ENCODE measurements at regions not wholly inside any gene's neighbourhood (a gene's known extent, or its start where the extent isn't known, plus 50 kb on each side); places are given as distances from the start of the nearest gene placed in this dataset.

DNA sequence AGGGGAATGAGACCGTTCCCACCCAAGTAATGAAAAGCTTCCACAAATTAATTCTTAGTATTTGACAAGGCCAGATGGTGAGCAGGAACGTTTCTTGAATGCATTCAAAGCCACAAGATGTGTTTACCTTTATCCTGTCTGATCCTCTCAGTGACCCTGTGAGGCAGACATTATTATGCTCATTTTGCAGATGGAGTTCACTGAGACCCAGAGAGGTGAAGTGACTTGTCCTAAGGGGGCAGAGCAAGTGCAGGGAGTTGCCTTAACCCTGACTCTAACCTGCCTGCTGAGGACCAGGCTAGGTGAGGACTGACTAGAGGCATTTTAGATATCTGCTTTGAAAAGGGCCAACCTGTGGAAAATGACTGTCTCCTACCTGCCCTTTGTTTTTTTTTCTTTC is 156.7 kb downstream of the HAPSTR1 start:
- no peak for TF ChIP-seq EZH2 (IDR thresholded peaks at IDR 0.05; ENCODE audit: borderline replicate concordance, low read depth, low read length, poor library complexity, severe bottlenecking)
- TF ChIP-seq, protein P1, sequence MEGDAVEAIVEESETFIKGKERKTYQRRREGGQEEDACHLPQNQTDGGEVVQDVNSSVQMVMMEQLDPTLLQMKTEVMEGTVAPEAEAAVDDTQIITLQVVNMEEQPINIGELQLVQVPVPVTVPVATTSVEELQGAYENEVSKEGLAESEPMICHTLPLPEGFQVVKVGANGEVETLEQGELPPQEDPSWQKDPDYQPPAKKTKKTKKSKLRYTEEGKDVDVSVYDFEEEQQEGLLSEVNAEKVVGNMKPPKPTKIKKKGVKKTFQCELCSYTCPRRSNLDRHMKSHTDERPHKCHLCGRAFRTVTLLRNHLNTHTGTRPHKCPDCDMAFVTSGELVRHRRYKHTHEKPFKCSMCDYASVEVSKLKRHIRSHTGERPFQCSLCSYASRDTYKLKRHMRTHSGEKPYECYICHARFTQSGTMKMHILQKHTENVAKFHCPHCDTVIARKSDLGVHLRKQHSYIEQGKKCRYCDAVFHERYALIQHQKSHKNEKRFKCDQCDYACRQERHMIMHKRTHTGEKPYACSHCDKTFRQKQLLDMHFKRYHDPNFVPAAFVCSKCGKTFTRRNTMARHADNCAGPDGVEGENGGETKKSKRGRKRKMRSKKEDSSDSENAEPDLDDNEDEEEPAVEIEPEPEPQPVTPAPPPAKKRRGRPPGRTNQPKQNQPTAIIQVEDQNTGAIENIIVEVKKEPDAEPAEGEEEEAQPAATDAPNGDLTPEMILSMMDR (conservative IDR thresholded peaks at IDR 0.05; ENCODE audit: low read depth, low read length): no peak
